Activated naive CD8-positive, alpha-beta T cell treated with anti-CD3 and anti-CD28 coated beads for 36 hours (primary cell): ENCODE measurements at regions not wholly inside any gene's neighbourhood (a gene's known extent, or its start where the extent isn't known, plus 50 kb on each side); places are given as distances from the start of the nearest gene placed in this dataset.
"Not testable (repeated sequence)": the region's sequence is repeated elsewhere in the genome, so short reads cannot be mapped to it uniquely, and the experiment has no call there.

Source experiments
- DNase-seq: peaks from one replicate; pipeline ENCODE4 v3.0.0; 2021
- H3K27ac Mint-ChIP-seq: one replicate; pipeline ENCODE4 v1.8.0; 2022; ENCODE audit warnings: mild to moderate bottlenecking, moderate library complexity, mixed read lengths
- H3K27me3 Mint-ChIP-seq: one replicate; pipeline ENCODE4 v1.8.0; 2022; ENCODE audit warnings: mild to moderate bottlenecking, mixed read lengths
- H3K36me3 Mint-ChIP-seq: one replicate; pipeline ENCODE4 v1.8.0; 2021; ENCODE audit warnings: mild to moderate bottlenecking, mixed read lengths
- H3K4me1 Mint-ChIP-seq: one replicate; pipeline ENCODE4 v1.8.0; 2021; ENCODE audit warnings: mixed read lengths
- H3K4me3 Mint-ChIP-seq: one replicate; pipeline ENCODE4 v1.8.0; 2022; ENCODE audit warnings: mild to moderate bottlenecking, moderate library complexity, mixed read lengths
- H3K9me3 Mint-ChIP-seq: one replicate; pipeline ENCODE4 v1.8.0; 2022; ENCODE audit warnings: mixed read lengths

GRCh38 chr1:83182033-83182728, 816.8 kb downstream of the TTLL7 start:
- not testable (repeated sequence) for H3K36me3 Mint-ChIP-seq, H3K27ac Mint-ChIP-seq, H3K9me3 Mint-ChIP-seq, H3K4me1 Mint-ChIP-seq, H3K4me3 Mint-ChIP-seq, H3K27me3 Mint-ChIP-seq, DNase-seq

- H3K36me3 Mint-ChIP-seq, H3K9me3 Mint-ChIP-seq, H3K4me3 Mint-ChIP-seq, H3K4me1 Mint-ChIP-seq, H3K27me3 Mint-ChIP-seq, DNase-seq, H3K27ac Mint-ChIP-seq: not testable (repeated sequence)
These were observed 818.3 kb downstream of the TTLL7 start for GRCh38 chr1:83180621-83181020.

DNA sequence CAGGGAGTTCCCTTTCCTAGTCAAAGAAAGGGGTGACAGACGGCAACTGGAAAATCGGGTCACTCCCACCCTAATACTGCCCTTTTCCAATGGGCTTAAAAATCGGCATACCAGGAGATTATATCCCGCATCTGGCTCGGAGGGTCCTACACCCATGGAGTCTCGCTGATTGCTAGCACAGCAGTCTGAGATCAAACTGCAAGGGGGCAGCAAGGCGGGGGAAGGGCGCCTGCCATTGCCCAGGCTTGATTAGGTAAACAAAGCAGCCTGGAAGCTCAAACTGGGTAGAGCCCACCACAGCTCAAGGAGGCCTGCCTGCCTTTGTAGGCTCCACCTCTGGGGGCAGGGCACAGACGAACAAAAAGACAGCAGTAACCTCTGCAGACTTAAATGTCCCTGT, 831.3 kb downstream of the TTLL7 start:
- DNase-seq, H3K9me3 Mint-ChIP-seq, H3K27me3 Mint-ChIP-seq, H3K4me1 Mint-ChIP-seq, H3K27ac Mint-ChIP-seq, H3K36me3 Mint-ChIP-seq, H3K4me3 Mint-ChIP-seq: not testable (repeated sequence)

DNA sequence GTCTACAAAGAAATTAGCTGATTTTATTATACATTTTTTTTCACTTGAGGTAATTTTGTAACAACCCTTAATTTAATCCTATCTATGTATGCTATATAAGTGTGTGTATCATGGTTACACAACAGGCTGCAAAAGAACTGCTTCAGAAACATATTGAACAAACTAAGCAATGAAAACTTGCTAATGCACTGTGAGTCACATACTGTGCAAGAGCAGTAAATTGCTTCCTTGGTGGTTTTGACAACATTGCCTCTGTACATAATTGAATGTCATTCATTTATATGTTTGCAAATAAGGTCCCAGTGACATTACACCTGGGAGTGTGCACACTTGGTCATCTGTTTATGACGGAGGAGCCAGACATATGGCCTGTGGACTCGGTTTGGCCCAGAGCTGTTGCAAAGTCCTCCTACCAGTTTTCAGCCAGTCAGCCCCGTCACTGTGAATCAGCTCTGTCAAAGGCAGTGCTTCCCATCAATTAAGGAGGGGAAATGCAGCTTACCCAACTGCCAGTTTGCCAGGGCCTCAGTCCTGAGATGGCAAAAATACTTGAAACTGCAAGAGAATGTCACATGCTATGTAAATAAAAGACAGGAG, 835.0 kb downstream of the TTLL7 start:
- not testable (repeated sequence) for H3K4me3 Mint-ChIP-seq, H3K27me3 Mint-ChIP-seq, H3K4me1 Mint-ChIP-seq, H3K27ac Mint-ChIP-seq, DNase-seq, H3K9me3 Mint-ChIP-seq, H3K36me3 Mint-ChIP-seq

DNA sequence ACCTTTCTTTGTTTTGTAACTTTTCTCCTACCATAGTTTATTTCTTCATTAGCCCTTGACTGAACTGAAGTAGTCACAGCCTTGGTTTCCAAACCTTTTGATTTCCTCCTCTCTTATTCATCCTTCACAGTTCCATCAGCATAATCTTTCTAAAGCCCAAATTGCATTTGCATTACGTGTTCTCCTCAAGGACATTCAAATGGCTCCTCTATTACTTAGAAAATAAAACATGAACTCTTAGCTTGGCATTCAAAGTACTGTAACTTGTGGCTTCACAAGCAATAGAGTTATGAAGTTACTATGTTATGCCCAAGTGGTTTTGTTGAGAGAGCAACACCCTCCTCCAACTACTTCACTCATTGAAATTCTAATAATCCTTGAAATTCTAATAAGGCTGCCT, 840.0 kb downstream of the TTLL7 start:
- not testable (repeated sequence) for H3K36me3 Mint-ChIP-seq, H3K27ac Mint-ChIP-seq, H3K27me3 Mint-ChIP-seq, H3K4me3 Mint-ChIP-seq, H3K9me3 Mint-ChIP-seq, DNase-seq, H3K4me1 Mint-ChIP-seq

- H3K27me3 Mint-ChIP-seq, H3K27ac Mint-ChIP-seq, H3K4me3 Mint-ChIP-seq, H3K36me3 Mint-ChIP-seq, H3K9me3 Mint-ChIP-seq, H3K4me1 Mint-ChIP-seq, DNase-seq: not testable (repeated sequence)
These were observed 844.6 kb downstream of the TTLL7 start for GRCh38 chr1:83154306-83154705.

DNA sequence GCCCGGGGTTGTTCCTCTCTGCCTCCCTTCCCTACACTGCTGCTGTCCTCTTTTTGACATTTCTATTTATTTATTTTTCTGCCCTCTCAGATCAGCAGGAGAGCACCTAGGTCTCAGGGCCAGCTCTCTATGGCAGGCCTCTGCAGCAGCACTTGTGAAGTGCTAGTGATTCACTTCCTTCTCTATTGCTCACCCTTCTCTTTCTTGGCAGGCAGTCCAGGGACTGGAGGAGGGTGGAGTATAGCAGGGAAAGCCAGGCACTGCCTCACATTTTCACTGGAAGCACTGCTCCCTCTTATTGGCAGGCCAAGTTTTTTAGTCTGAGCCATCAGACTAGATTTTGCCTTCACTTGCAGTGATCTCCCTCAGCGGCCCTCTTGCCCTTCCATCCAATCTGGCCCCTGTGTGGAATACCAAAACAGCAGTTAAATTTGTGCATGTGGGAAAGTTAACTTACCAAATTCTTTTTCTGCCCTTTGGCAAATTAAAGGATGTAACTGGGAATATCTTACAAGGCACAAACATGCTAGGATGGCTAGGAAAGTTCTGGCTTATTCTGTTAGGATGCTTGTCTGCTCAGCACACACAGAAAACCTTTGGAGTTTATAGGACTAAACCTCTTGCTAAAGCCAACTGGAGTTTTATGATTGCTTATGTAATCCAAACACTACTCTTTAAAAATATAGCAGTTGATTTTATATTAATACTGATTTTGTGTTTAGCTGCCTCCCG, 847.6 kb downstream of the TTLL7 start:
- H3K36me3 Mint-ChIP-seq, H3K4me3 Mint-ChIP-seq, H3K27me3 Mint-ChIP-seq, H3K9me3 Mint-ChIP-seq, DNase-seq, H3K4me1 Mint-ChIP-seq, H3K27ac Mint-ChIP-seq: not testable (repeated sequence)

GRCh38 chr1:83150479-83150878, 848.5 kb downstream of the TTLL7 start:
- H3K27ac Mint-ChIP-seq, H3K27me3 Mint-ChIP-seq, H3K9me3 Mint-ChIP-seq, H3K36me3 Mint-ChIP-seq, DNase-seq, H3K4me1 Mint-ChIP-seq, H3K4me3 Mint-ChIP-seq: not testable (repeated sequence)

DNA sequence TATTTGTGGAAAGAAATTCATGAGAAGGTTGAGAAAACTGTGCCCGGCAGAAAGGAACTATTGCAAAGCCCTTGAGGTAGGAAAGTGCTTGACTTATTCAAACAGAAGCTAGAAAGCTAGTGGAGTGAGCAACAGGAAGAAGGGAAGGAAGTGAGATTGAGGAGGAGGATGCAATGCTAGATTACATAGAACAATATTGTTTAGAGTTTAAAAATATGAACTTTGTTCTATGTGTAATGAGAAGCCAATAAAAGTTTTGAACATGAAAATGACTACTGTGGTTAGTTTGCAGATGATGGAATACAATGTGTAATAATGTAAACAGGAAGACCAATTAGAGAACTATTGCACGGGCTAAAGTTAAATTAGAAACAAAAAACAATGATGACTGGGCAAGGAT, 853.1 kb downstream of the TTLL7 start:
- DNase-seq, H3K4me1 Mint-ChIP-seq, H3K9me3 Mint-ChIP-seq, H3K36me3 Mint-ChIP-seq, H3K27ac Mint-ChIP-seq, H3K27me3 Mint-ChIP-seq, H3K4me3 Mint-ChIP-seq: not testable (repeated sequence)

DNA sequence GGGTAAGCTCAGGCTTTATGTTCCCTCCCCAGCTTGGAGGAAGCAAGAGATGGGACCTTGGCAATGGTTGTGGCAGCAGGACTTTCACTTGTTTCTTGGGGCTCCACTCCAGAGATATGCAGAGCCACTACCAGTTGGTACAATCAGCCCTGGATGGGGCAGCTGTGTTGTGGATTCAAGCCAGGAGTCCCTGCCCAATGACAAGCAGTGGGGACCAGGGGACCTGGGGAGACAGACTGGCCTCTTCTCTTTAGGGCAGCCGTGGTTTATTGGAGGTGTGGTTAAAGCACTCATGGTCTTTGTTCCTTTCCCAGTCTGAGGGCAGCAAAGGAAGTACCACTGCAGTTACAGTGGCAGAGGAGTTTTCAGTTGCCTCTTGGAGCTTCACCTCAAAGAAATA, 856.1 kb downstream of the TTLL7 start:
- H3K27me3 Mint-ChIP-seq, H3K4me3 Mint-ChIP-seq, H3K36me3 Mint-ChIP-seq, H3K27ac Mint-ChIP-seq, H3K4me1 Mint-ChIP-seq, DNase-seq, H3K9me3 Mint-ChIP-seq: not testable (repeated sequence)

DNA sequence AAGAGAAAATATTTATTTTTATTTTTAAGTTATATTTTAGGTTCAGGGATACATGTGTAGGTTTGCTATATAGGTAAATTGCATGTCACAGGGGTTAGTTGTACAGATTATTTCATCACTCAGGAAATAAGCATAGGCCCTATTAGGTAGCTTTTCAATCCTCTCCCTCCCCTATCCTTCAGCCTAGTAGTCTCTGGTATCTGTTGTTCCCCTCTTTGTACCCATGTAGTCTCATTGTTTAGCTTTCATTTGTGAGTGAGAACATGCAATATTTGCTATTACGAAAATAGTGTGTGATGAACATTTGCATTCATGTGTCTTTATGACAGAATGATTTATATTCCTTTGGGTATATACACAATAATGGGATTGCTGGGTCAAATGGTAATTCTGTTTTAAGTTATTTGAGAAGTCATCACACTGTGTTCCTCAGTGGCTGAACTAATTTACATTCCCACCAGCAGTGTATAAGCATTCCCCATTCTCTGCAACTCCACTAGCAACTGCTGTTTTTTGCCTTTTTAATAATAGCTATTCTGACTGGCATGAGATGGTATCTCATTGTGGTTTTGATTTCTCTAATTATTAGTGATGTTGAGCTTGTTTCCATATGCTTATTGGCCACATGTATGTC, 863.3 kb downstream of the TTLL7 start:
- H3K27me3 Mint-ChIP-seq, H3K36me3 Mint-ChIP-seq, H3K4me3 Mint-ChIP-seq, H3K9me3 Mint-ChIP-seq, DNase-seq, H3K27ac Mint-ChIP-seq, H3K4me1 Mint-ChIP-seq: not testable (repeated sequence)

- H3K27me3 Mint-ChIP-seq, DNase-seq, H3K4me3 Mint-ChIP-seq, H3K4me1 Mint-ChIP-seq, H3K36me3 Mint-ChIP-seq, H3K27ac Mint-ChIP-seq, H3K9me3 Mint-ChIP-seq: not testable (repeated sequence)
These were observed 864.5 kb downstream of the TTLL7 start for GRCh38 chr1:83134322-83135014.

DNA sequence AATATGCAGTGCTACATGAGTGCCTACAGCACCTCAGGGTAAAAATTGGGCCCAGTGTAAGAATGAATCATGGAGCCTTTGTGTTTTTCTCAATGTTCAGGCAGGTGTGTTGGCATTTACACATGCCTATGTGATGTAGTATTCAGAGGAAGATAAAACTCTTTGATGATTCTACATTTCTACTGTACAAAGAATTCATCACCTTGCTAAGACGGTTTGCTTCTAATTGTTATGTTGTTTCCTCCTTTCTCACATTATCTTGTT, 867.3 kb downstream of the TTLL7 start:
- Mint-ChIP-seq H3K27ac (no peak overlapping the region), H3K36me3 (no peaks in the 10 kb centered on the region), H3K9me3 (no peaks in the 10 kb centered on the region), H3K4me1 (no peaks in the 10 kb centered on the region), H3K4me3 (no peak overlapping the region), H3K27me3 (no peaks in the 10 kb centered on the region)
- no peak for DNase-seq

- DNase-seq: no peak
- H3K9me3 Mint-ChIP-seq: no peaks in the 10 kb centered on the region
- no peaks in the 10 kb centered on the region for H3K27me3 Mint-ChIP-seq
- no peak overlapping the region for H3K4me3 Mint-ChIP-seq
- H3K4me1 Mint-ChIP-seq: no peaks in the 10 kb centered on the region
- H3K27ac Mint-ChIP-seq: no peak overlapping the region
- H3K36me3 Mint-ChIP-seq: no peaks in the 10 kb centered on the region
These were observed 867.8 kb downstream of the TTLL7 start for GRCh38 chr1:83130886-83131691.

- DNase-seq: no peak
- H3K27me3 Mint-ChIP-seq: no peaks in the 10 kb centered on the region
These were observed 869.8 kb downstream of the TTLL7 start for GRCh38 chr1:83129107-83129506.

More at GRCh38 chr1:83129107-83129506, 869.8 kb downstream of the TTLL7 start:
- Mint-ChIP-seq H3K27ac (no peak overlapping the region), H3K4me1 (no peaks in the 10 kb centered on the region), H3K9me3 (no peaks in the 10 kb centered on the region), H3K4me3 (no peak overlapping the region), H3K36me3 (no peaks in the 10 kb centered on the region)
